ENCODE measurements at regions not wholly inside any gene's neighbourhood (a gene's known extent, or its start where the extent isn't known, plus 50 kb on each side); places are given as distances from the start of the nearest gene placed in this dataset.

- TF ChIP-seq RXRA (IDR thresholded peaks at IDR 0.05; ENCODE audit: insufficient read depth, low read depth, low read length) = no peak
- no peak for TF ChIP-seq MAFK (IDR thresholded peaks at IDR 0.05; ENCODE audit: low read depth, low read length)
- no peak for TF ChIP-seq FOSL1 (IDR thresholded peaks at IDR 0.05; ENCODE audit: insufficient read depth, low read depth, low read length)
- TF ChIP-seq RBBP5 (IDR thresholded peaks at IDR 0.05; ENCODE audit: borderline replicate concordance, low read depth, low read length) = no peak
- no peak for TF ChIP-seq HDAC6 (IDR thresholded peaks at IDR 0.05; ENCODE audit: low read depth, low read length)
- TF ChIP-seq TCF12 (IDR thresholded peaks at IDR 0.05; ENCODE audit: low read depth, low read length) = no peak
- H3K36me3 ChIP-seq (ENCODE audit: control insufficient read depth in 2 of 4, insufficient read depth in 4 of 4, low read length in 3 of 4) = no peaks in the 10 kb centered on the region
- no peaks in the 10 kb centered on the region for H3K23me2 ChIP-seq (ENCODE audit: low read depth, low read length)
- ChIA-PET CTCF (ENCODE audit: partially characterized antibody) (interaction anchor here (0.7 to 1.2 kb wide), 3 partner anchors 13 to 103 kb away, joined by 3 to 5 read pairs (median 5); no protein-coding TSS in a partner anchor), POLR2A (ENCODE audit: partially characterized antibody) (no interaction called here)
- H2BK120ac ChIP-seq (replicated peaks; ENCODE audit: low read depth, low read length) = no peak overlapping the region
- WGBS, 2 experiments (ENCODE audit: extremely low coverage in 1 of 2, insufficient coverage in 1 of 2, insufficient read length in 1 of 2, insufficient replicate concordance in 2 of 2, low coverage in 1 of 2, low lambda C conversion rate in 2 of 2, missing lambda C conversion rate in 1 of 2) = 84% methylated on average over 10 of the region's 10 CpGs; no CpG with 5 or more reads in 1 of the 2 experiments
- no peak overlapping the region for H3K4ac ChIP-seq (replicated peaks; ENCODE audit: insufficient read length, low read depth, low read length)
- no peak overlapping the region for H4K5ac ChIP-seq (ENCODE audit: insufficient read length, low read depth, low read length)
- no peaks in the 10 kb centered on the region for H3K79me2 ChIP-seq (ENCODE audit: control insufficient read depth in 1 of 2, insufficient read depth in 2 of 2, low read length in 2 of 2)
- H4K8ac ChIP-seq (ENCODE audit: extremely low read depth, insufficient read depth, low read length) = no peak overlapping the region; the same call in 1 of the 2 replicates
- H2AK5ac ChIP-seq (ENCODE audit: low read depth, low read length) = no peak overlapping the region
- no peak overlapping the region for H3K14ac ChIP-seq (ENCODE audit: insufficient read length)
- H3K27me3 ChIP-seq (replicated peaks in 1 of 4; ENCODE audit: control insufficient read depth in 3 of 4, extremely low read depth in 1 of 4, insufficient read depth in 3 of 4, low read length in 3 of 4) = no peaks in the 10 kb centered on the region
- DNase-seq (ENCODE audit: low read depth in 1 of 2, low spot score in 2 of 2) = no peak
- H3K4me1 ChIP-seq (replicated peaks in 1 of 4; ENCODE audit: control insufficient read depth in 3 of 4, insufficient read depth in 4 of 4, low read length in 3 of 4) = peaks cover 2 to 22% (median 13%) of the 10 kb centered on the region in 4 experiments
- FAIRE-seq = no peak
- H3K4me3 ChIP-seq (ENCODE audit: extremely low read depth in 1 of 4, insufficient read depth in 2 of 4, low read depth in 3 of 4, low read length in 4 of 4) = no peak overlapping the region
- H3K23ac ChIP-seq (ENCODE audit: insufficient read length) = no peak overlapping the region
- H3K79me1 ChIP-seq (ENCODE audit: low read depth, low read length) = no peaks in the 10 kb centered on the region
- H3K27ac ChIP-seq (ENCODE audit: low read depth, low read length) = no peak overlapping the region
- no peak overlapping the region for H3K18ac ChIP-seq (ENCODE audit: extremely low read depth, low read length)
- no peak overlapping the region for H3K4me2 ChIP-seq (ENCODE audit: insufficient read depth in 1 of 2, low read depth in 2 of 2, low read length in 2 of 2)
- H2BK20ac ChIP-seq (ENCODE audit: low read length) = no peak overlapping the region
- H2AFZ ChIP-seq (ENCODE audit: low read length) = no peak overlapping the region
- H3K56ac ChIP-seq (replicated peaks; ENCODE audit: insufficient read length, low read depth, low read length) = no peak overlapping the region
- no peak overlapping the region for H2BK5ac ChIP-seq (ENCODE audit: low read depth, low read length)
- no peak overlapping the region for H3K9ac ChIP-seq (replicated peaks in 1 of 4; ENCODE audit: extremely low read depth in 1 of 4, low read depth in 3 of 4, low read length in 3 of 4)
- H2BK15ac ChIP-seq (ENCODE audit: low read length) = no peak overlapping the region
- H4K20me1 ChIP-seq (replicated peaks in 1 of 2; ENCODE audit: control insufficient read depth in 1 of 2, insufficient read depth in 2 of 2, low read length in 2 of 2) = no peaks in the 10 kb centered on the region
- no peak overlapping the region for H4K91ac ChIP-seq (replicated peaks; ENCODE audit: insufficient read length, low read length)
- H2BK12ac ChIP-seq (ENCODE audit: low read depth, low read length) = 0 out of 2 replicates have a peak overlapping the region, but pooled peaks have one; percentile 43
- 0 out of 4 replicates have a peak, but pooled peaks cover 0 to 2% of the 10 kb centered on the region in 2 experiments for H3K9me3 ChIP-seq (ENCODE audit: insufficient read depth in 2 of 2, low read depth in 1 of 2, low read length in 1 of 2)
Measured at GRCh38 chr22:27445881-27446280, 355.7 kb downstream of the MN1 start.

All from H1 (cell line).